Lung (tissue), 11 donors: ENCODE measurements at regions not wholly inside any gene's neighbourhood (a gene's known extent, or its start where the extent isn't known, plus 50 kb on each side); places are given as distances from the start of the nearest gene placed in this dataset.

Experiments
- ATAC-seq: fragments of 200-7000 bp; cut with Tn5 transposase; one replicate; pipeline ENCODE4 v1.9.1; 2020; ENCODE audit warnings: moderate number of reproducible peaks; ENCODE audit not compliant: insufficient read depth, low FRiP score
- DNase-seq, 3 donors: peaks; one replicate each; pipeline ENCODE4 v3.0.0-alpha.2; 2013 to 2017
- H3K27ac ChIP-seq, 2 donors: one replicate each; pipeline ENCODE4 v1.5.1; 2013; ENCODE audit warnings: mild to moderate bottlenecking in 2 of 2, moderate library complexity in 2 of 2, control low read depth in 1 of 2, inconsistent platforms in 1 of 2, low read depth in 1 of 2, low read length in 1 of 2
- H3K27me3 ChIP-seq, 3 donors: one replicate each; pipeline ENCODE4 v1.5.1; 2013; ENCODE audit warnings: low read length in 2 of 3; ENCODE audit not compliant: control insufficient read depth in 3 of 3, insufficient read depth in 3 of 3
- H3K36me3 ChIP-seq, 4 donors: one replicate each; pipeline ENCODE4 v1.5.1; 2013; ENCODE audit warnings: low read length in 4 of 4, mild to moderate bottlenecking in 1 of 4, moderate library complexity in 1 of 4; ENCODE audit not compliant: control insufficient read depth in 4 of 4, insufficient read depth in 4 of 4
- H3K4me1 ChIP-seq, 5 donors: one replicate each; pipeline ENCODE4 v1.5.1; 2013; ENCODE audit warnings: low read length in 5 of 5, mild to moderate bottlenecking in 2 of 5, moderate library complexity in 1 of 5; ENCODE audit not compliant: control insufficient read depth in 5 of 5, insufficient read depth in 5 of 5
- H3K4me3 ChIP-seq: one replicate; pipeline ENCODE4 v1.5.1; 2013; ENCODE audit warnings: mild to moderate bottlenecking, control low read depth, moderate library complexity
- H3K9ac ChIP-seq, 2 donors: one replicate each; pipeline ENCODE4 v1.5.1; 2013; ENCODE audit warnings: low read length in 2 of 2, control low read depth in 1 of 2; ENCODE audit not compliant: insufficient read depth in 1 of 2
- H3K9me3 ChIP-seq, 4 donors: one replicate each; pipeline ENCODE4 v1.5.1; 2013; ENCODE audit warnings: low read length in 3 of 4, mild to moderate bottlenecking in 1 of 4, moderate library complexity in 1 of 4; ENCODE audit not compliant: control insufficient read depth in 4 of 4, insufficient read depth in 3 of 4
- CTCF ChIP-seq: IDR thresholded peaks from 2 replicates; pipeline ENCODE4 v1.5.1; 2012; ENCODE audit warnings: mild to moderate bottlenecking; ENCODE audit errors: control extremely low read depth, extremely low read depth
- WGBS, 2 donors: extraction: QIAGEN DNeasy Blood & Tissue Kit; methylation state at CpG; one replicate each; pipeline ENCODE4 v1.1.7; 2013; 5-methylcytosine and 5-hydroxymethylcytosine counted together
- donor health status: control.
- donor health status: control.
- donor health status: Bipolar disorder and iron deficiency.
- donor health status: healthy.
- donor health status: DM: yes; HTN: yes; CAD: no.

GRCh38 chr2:117607202-117607601 lies 207.3 kb upstream of the DDX18 start:
- WGBS, 2 donors: 82 to 84% methylated on average over 2 of the region's 2 CpGs
- Histone ChIP-seq H3K4me1 (no peaks in the 10 kb centered on the region), H3K36me3 (no peaks in the 10 kb centered on the region), H3K9me3 (no peaks in the 10 kb centered on the region), H3K27ac (no peak overlapping the region), H3K4me3 (no peak overlapping the region), H3K27me3 (no peaks in the 10 kb centered on the region), H3K9ac (no peak overlapping the region)
- DNase-seq (no peak), ATAC-seq (no peak)
- TF ChIP-seq CTCF: no peak

DNA sequence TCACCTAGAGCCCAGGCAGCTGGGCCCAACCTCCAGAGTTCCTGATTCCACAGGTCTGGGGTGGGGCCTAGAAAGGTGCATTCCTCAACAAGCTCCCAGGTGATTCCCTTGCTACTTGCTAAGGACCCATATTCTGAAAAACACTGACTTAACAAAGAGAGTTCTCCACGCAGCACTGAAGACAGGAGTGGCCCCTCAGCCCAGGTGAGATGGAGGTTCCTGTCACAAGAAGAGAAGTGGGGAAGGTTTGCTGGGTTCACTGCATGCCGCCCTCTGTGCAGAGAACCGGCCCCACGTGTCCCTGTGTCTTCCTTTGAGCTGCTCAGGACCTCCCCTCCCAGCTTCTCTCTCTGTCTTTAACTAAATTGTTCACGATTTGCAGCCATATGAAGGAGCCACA lies 201.4 kb upstream of the DDX18 start:
- 66 to 78% methylated on average over 5 of the region's 5 CpGs for WGBS, 2 donors
- no peak for TF ChIP-seq CTCF
- DNase-seq (no peak), ATAC-seq (no peak)
- H3K36me3 ChIP-seq: no peaks in the 10 kb centered on the region
- H3K27ac ChIP-seq: no peak overlapping the region
- H3K9ac ChIP-seq: no peak overlapping the region
- H3K27me3 ChIP-seq: no peaks in the 10 kb centered on the region
- H3K4me3 ChIP-seq: no peak overlapping the region
- H3K4me1 ChIP-seq: no peaks in the 10 kb centered on the region
- H3K9me3 ChIP-seq: peaks cover 0 to 2% (median 0%) of the 10 kb centered on the region in 4 donors

GRCh38 chr2:117614296-117614695 lies 200.2 kb upstream of the DDX18 start:
- H3K27ac ChIP-seq: no peak overlapping the region
- DNase-seq (no peak), ATAC-seq (no peak)
- no peak for TF ChIP-seq CTCF
- 92 to 93% methylated on average over 5 of the region's 5 CpGs for WGBS, 2 donors
- H3K27me3 ChIP-seq: no peaks in the 10 kb centered on the region
- no peak overlapping the region for H3K4me3 ChIP-seq
- H3K36me3 ChIP-seq: no peaks in the 10 kb centered on the region
- no peak overlapping the region for H3K9ac ChIP-seq
- H3K9me3 ChIP-seq: peaks cover 0 to 2% (median 0%) of the 10 kb centered on the region in 4 donors
- no peaks in the 10 kb centered on the region for H3K4me1 ChIP-seq

DNA sequence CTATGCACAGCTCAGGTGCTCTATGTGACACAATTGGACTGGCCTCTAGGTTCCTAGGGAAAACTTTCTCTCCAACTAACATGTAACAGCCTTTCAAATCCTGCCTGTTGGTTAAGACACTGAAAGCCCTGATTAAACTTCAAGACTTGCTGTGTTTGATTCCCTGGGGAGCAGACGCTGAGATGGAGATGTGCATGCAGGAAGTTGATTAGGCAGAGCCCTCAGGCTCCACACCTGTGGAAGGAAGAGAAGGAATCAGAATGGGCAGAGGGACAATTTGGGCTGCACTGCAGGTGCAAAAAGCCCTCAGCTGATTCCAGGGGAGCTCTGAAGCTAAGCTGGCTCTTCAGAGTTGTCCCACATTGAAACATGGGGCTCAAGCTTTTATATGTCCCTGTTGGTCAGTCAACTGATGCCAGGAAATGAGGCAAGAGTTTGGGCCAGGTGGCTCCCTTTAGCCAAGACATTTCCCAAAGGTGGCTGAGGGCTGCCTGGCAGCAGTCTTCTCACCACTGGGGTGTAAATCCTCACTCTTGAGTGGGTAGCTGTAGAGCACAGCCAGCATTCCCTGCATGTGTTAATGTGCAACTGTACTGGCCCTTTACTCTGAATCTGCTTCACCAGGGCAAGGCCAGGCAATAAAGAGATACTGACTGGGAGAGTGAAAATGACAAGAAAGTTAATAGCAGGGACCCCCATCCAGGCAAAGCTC lies 199.5 kb upstream of the DDX18 start:
- H3K9ac ChIP-seq: no peak overlapping the region

More for the DNA sequence above, 199.5 kb upstream of the DDX18 start:
- WGBS, 2 donors: 74 to 84% methylated on average over 1 of the region's 1 CpG
- H3K4me1 ChIP-seq: no peaks in the 10 kb centered on the region
- TF ChIP-seq CTCF: no peak
- no peaks in the 10 kb centered on the region for H3K36me3 ChIP-seq
- no peak overlapping the region for H3K4me3 ChIP-seq
- DNase-seq: no peak
- peaks cover 0 to 2% (median 0%) of the 10 kb centered on the region in 4 donors for H3K9me3 ChIP-seq
- no peaks in the 10 kb centered on the region for H3K27me3 ChIP-seq
- no peak overlapping the region for H3K27ac ChIP-seq
- no peak for ATAC-seq
